ENCODE measurements at regions not wholly inside any gene's neighbourhood (a gene's known extent, or its start where the extent isn't known, plus 50 kb on each side); places are given as distances from the start of the nearest gene placed in this dataset.

DNA sequence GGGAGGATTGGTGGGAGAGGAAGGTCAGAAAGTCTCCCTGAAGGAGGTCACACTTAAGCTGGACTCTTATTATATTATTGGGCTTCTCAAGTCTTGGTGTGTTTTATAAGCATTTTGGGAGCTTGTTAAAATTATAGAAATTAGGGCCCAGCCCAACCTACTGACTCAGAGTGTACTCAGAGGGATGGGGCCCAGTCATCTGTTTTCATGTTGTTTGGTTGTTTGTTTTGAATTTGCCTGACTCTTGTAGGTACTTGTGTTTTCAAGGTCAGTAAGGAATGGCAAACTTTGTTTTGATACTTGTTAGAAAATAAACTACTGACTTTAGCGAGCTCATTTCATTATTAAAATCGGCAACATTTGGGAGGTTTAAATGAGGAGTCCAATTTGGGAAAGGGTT lies 152.0 kb downstream of the INSIG2 start:
- Histone ChIP-seq H3K27ac (no peak overlapping the region), H3K9me3 (replicated peaks in 1 of 3) (no peaks in the 10 kb centered on the region), H3K4me1 (replicated peaks in 1 of 2) (no peaks in the 10 kb centered on the region), H3K4me3 (no peak overlapping the region), H3K27me3 (no peaks in the 10 kb centered on the region), H3K36me3 (replicated peaks in 1 of 2) (no peaks in the 10 kb centered on the region)
- WGBS, 4 donors: 78 to 92% (median 88%) methylated on average over 2 of the region's 2 CpGs
- no peak for DNase-seq
- intact Hi-C loops (cut with DNase I): no loop called here
- TF ChIP-seq POLR2A (IDR thresholded peaks at IDR 0.05): no peak
- TF ChIP-seq, protein P1, sequence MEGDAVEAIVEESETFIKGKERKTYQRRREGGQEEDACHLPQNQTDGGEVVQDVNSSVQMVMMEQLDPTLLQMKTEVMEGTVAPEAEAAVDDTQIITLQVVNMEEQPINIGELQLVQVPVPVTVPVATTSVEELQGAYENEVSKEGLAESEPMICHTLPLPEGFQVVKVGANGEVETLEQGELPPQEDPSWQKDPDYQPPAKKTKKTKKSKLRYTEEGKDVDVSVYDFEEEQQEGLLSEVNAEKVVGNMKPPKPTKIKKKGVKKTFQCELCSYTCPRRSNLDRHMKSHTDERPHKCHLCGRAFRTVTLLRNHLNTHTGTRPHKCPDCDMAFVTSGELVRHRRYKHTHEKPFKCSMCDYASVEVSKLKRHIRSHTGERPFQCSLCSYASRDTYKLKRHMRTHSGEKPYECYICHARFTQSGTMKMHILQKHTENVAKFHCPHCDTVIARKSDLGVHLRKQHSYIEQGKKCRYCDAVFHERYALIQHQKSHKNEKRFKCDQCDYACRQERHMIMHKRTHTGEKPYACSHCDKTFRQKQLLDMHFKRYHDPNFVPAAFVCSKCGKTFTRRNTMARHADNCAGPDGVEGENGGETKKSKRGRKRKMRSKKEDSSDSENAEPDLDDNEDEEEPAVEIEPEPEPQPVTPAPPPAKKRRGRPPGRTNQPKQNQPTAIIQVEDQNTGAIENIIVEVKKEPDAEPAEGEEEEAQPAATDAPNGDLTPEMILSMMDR (IDR thresholded peaks at IDR 0.05): no peak

DNA sequence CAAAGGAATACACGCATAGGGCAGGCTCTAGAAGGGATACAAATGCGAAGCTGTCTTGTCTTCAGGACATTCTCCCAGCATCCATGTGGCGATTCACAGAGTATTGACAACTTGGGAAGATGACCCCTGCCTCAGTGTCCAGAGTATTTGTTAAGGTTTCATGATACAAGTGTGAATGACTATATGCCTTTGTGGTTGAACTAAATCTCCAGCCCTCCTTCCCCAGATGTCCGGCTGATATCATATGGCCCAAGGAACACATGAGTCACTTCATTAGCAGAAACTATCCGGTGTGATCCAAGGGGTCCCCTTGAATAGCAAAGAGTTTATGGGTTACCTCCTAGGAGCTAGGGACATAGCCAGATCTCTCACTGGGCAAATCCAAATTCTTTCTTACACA lies 151.0 kb downstream of the INSIG2 start:
- no peaks in the 10 kb centered on the region for H3K36me3 ChIP-seq (replicated peaks in 1 of 2)
- TF ChIP-seq, protein P1 (IDR thresholded peaks at IDR 0.05): no peak
- TF ChIP-seq POLR2A (IDR thresholded peaks at IDR 0.05): no peak
- no peak for DNase-seq
- H3K9me3 ChIP-seq (replicated peaks in 1 of 3): no peaks in the 10 kb centered on the region
- WGBS, 4 donors: 89 to 92% (median 90%) methylated on average over 5 of the region's 5 CpGs
- no peaks in the 10 kb centered on the region for H3K27me3 ChIP-seq
- no peaks in the 10 kb centered on the region for H3K4me1 ChIP-seq (replicated peaks in 1 of 2)
- no peak overlapping the region for H3K27ac ChIP-seq
- no peak overlapping the region for H3K4me3 ChIP-seq
- intact Hi-C loops (cut with DNase I): no loop called here

DNA sequence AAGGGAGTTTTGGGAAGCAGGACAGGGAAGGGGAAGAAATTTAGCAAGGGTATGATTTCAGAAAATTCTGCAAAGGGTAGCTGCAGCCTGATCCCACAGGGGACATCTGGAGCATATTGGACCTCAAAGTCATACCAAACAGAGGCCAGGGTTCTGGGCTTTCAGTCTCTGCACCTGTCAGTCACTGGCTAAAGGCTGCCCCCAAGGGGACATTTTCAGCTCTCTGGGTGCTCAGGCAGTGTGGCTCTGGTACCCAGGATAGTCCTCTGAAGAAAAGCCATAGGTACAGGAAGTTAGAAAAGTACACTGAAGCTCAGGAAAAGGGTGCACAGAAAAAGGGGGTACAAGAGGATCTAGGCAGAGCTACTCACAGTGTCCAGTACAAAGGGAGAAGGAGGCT lies 149.2 kb downstream of the INSIG2 start:
- intact Hi-C loops (cut with DNase I): no loop called here
- Histone ChIP-seq H3K9me3 (replicated peaks in 1 of 3) (no peaks in the 10 kb centered on the region), H3K27ac (no peak overlapping the region), H3K4me1 (replicated peaks in 1 of 2) (no peaks in the 10 kb centered on the region), H3K36me3 (replicated peaks in 1 of 2) (no peaks in the 10 kb centered on the region), H3K4me3 (no peak overlapping the region), H3K27me3 (no peaks in the 10 kb centered on the region)
- no peak for TF ChIP-seq POLR2A (IDR thresholded peaks at IDR 0.05)
- TF ChIP-seq, protein P1 (IDR thresholded peaks at IDR 0.05): no peak
- no peak for DNase-seq

DNA sequence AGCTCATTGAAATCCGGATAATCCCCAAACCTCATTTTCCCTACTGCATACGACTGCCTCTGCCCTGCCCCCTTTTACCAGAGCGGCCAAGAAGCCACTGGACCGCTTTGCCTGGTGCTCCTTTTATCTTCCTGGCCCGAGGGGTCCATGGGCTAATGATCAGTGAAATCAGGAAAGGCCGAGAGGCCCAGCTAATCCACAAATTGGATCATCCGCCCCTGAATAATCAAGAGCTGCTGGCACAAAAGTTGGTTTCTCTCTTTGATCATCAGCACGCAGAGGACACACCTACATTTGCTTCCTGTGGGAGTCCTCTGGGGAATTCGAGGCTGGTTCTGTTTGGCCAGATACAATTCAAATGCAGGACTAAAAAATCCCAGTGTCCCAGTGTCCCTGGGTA lies 144.5 kb downstream of the INSIG2 start:
- intact Hi-C loops (cut with DNase I): no loop called here
- no peak overlapping the region for H3K27ac ChIP-seq
- no peaks in the 10 kb centered on the region for H3K36me3 ChIP-seq (replicated peaks in 1 of 2)
- WGBS, 4 donors: 54 to 66% (median 59%) methylated on average over 8 to 9 of the region's 9 CpGs
- H3K4me3 ChIP-seq: no peak overlapping the region
- TF ChIP-seq, protein P1 (IDR thresholded peaks at IDR 0.05): no peak
- TF ChIP-seq POLR2A (IDR thresholded peaks at IDR 0.05): no peak
- no peak for DNase-seq
- no peaks in the 10 kb centered on the region for H3K4me1 ChIP-seq (replicated peaks in 1 of 2)
- no peaks in the 10 kb centered on the region for H3K9me3 ChIP-seq (replicated peaks in 1 of 3)
- H3K27me3 ChIP-seq: peaks cover 4% of the 10 kb centered on the region

All from adrenal gland (tissue), 9 donors.